ENCODE measurements at regions not wholly inside any gene's neighbourhood (a gene's known extent, or its start where the extent isn't known, plus 50 kb on each side); places are given as distances from the start of the nearest gene placed in this dataset.

DNA sequence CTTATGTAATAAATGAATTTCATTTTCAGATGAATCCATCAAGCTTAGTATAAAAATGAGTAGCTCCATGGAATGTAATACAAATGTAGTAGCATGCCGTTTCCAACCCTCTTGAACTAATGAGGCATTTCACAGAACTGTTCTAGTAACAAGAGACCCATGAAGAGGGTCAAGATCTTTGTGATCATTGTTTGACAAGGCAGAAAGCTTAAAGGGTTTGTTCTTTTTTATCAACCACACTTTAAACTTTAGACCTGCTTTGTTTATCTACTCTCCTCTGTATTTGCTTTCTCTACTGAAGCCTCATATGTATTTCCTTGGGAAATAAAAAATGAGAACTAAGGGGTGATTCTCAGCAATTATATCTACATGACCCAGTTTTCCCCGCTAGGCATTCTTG is 513.9 kb downstream of the ARAP2 start:
- no CpG with 5 or more reads among the region's 2 CpGs for WGBS (ENCODE audit: insufficient coverage, insufficient read length)
- Histone ChIP-seq H3K4me3 (ENCODE audit: low read length) (no peak overlapping the region), H3K27ac (ENCODE audit: low read length) (no peak overlapping the region), H3K4me1 (ENCODE audit: control insufficient read depth, insufficient read depth, low read length) (no peaks in the 10 kb centered on the region), H3K36me3 (ENCODE audit: control insufficient read depth, insufficient read depth, low read length) (no peaks in the 10 kb centered on the region), H3K27me3 (ENCODE audit: control insufficient read depth, insufficient read depth, low read length) (no peaks in the 10 kb centered on the region), H3K9me3 (ENCODE audit: control insufficient read depth, insufficient read depth, low read length) (no peaks in the 10 kb centered on the region)
- no peak for DNase-seq (ENCODE audit: low read depth, low spot score)

DNA sequence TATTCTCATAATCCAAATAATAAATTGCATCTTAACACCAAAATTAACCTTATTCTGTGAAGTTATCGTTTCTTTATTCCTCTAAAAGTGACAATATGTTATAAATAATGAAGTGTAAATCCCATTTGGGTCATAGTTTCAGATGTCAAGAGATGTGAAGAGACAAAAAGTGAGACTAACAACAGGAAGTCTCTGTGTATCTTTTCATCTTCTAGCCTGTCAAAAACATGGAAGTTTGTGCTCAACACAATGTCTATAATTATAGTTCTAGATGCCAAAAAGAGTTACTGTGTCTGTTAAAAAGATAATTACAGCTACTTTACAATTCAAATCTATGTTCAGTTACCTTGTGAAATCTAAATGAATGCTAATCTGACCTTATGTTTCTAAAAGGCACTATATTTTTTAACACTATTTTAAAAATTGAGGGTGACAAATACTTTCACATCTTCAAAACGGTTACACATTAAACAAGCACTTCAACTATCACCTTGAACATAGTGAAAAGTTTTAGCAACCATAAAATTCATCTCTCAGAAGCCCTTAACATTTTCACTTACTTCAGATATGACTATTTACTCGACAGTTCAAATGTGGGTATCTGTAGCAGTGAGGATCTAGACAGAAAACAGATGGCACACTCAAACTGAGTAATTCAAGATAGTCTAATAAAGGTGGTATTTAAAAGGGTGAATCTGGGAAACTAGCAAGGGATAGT is 509.8 kb downstream of the ARAP2 start:
- Histone ChIP-seq H3K27me3 (ENCODE audit: control insufficient read depth, insufficient read depth, low read length) (no peaks in the 10 kb centered on the region), H3K4me3 (ENCODE audit: low read length) (no peak overlapping the region), H3K9me3 (ENCODE audit: control insufficient read depth, insufficient read depth, low read length) (no peaks in the 10 kb centered on the region), H3K27ac (ENCODE audit: low read length) (no peak overlapping the region), H3K36me3 (ENCODE audit: control insufficient read depth, insufficient read depth, low read length) (no peaks in the 10 kb centered on the region), H3K4me1 (ENCODE audit: control insufficient read depth, insufficient read depth, low read length) (no peaks in the 10 kb centered on the region)
- DNase-seq (ENCODE audit: low read depth, low spot score), result no peak
- WGBS (ENCODE audit: insufficient coverage, insufficient read length), result no CpG with 5 or more reads among the region's 3 CpGs

DNA sequence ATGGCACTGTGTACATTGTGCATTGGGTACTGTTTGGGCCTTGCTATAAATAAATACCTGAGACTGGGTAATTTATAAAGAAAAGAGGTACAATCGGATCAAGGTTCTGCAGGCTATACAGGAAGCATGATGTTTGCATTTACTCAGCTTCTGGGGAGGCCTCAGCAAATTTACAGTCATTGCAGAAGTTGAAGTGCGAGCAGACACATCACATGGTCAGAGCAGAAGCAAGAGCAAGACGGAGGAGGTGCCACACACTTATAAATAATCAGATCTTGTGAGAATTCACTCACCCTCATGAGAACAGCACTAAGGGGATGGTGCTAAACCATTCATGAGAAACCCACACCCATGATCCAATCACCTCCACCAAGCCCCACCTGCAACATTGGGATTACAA is 505.0 kb downstream of the ARAP2 start:
- H3K4me3 ChIP-seq (ENCODE audit: low read length), result no peak overlapping the region
- WGBS (ENCODE audit: insufficient coverage, insufficient read length), result no CpG with 5 or more reads among the region's 3 CpGs
- H3K4me1 ChIP-seq (ENCODE audit: control insufficient read depth, insufficient read depth, low read length), result no peaks in the 10 kb centered on the region
- no peak overlapping the region for H3K27ac ChIP-seq (ENCODE audit: low read length)
- DNase-seq (ENCODE audit: low read depth, low spot score), result no peak
- no peaks in the 10 kb centered on the region for H3K36me3 ChIP-seq (ENCODE audit: control insufficient read depth, insufficient read depth, low read length)
- no peaks in the 10 kb centered on the region for H3K27me3 ChIP-seq (ENCODE audit: control insufficient read depth, insufficient read depth, low read length)
- H3K9me3 ChIP-seq (ENCODE audit: control insufficient read depth, insufficient read depth, low read length), result no peaks in the 10 kb centered on the region

DNA sequence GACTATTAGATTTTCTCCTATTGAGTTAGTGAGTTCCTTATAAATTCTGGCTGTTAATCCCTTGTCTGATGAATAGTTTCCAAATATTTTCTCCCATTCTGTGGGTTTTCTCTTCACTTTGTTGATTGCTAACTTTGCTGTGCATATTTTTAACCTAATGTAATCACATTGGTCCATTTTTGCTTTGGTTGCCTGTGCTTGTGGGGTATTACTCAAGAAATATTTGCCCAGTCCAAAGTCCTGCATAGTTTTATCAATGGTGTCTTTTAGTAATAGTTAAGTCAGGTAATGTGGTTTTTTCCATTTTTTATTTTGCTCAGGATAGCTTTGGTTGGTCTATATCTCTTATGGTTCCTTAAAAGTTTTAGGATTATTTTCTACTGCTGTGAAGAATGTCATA is 490.3 kb downstream of the ARAP2 start:
- H3K36me3 ChIP-seq (ENCODE audit: control insufficient read depth, insufficient read depth, low read length), result no peaks in the 10 kb centered on the region
- H3K9me3 ChIP-seq (ENCODE audit: control insufficient read depth, insufficient read depth, low read length), result no peaks in the 10 kb centered on the region
- H3K27ac ChIP-seq (ENCODE audit: low read length), result no peak overlapping the region
- no peaks in the 10 kb centered on the region for H3K4me1 ChIP-seq (ENCODE audit: control insufficient read depth, insufficient read depth, low read length)
- H3K4me3 ChIP-seq (ENCODE audit: low read length), result no peak overlapping the region
- no peak for DNase-seq (ENCODE audit: low read depth, low spot score)
- H3K27me3 ChIP-seq (ENCODE audit: control insufficient read depth, insufficient read depth, low read length), result no peaks in the 10 kb centered on the region

DNA sequence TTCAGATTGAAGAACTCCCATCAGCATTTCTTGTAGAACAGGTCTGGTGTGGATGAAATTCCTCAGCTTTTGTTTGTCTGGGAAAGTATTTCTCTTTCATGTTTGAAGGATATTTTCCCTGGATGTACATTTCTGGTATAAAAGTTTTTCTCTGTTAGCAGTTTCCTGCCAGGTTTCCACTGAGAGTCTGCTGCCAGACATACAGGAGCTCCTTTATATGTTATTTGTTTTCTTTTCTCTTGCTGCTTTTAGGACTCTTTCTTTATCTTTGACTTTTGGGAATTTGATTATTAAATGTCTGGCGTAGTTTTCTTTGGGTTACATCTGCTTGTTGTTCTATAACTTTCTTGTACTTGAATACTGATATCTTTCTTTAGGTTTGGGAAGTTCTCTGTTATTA is 486.5 kb downstream of the ARAP2 start:
- H3K9me3 ChIP-seq (ENCODE audit: control insufficient read depth, insufficient read depth, low read length), result no peaks in the 10 kb centered on the region
- no peak for DNase-seq (ENCODE audit: low read depth, low spot score)
- no peak overlapping the region for H3K4me3 ChIP-seq (ENCODE audit: low read length)
- no peaks in the 10 kb centered on the region for H3K4me1 ChIP-seq (ENCODE audit: control insufficient read depth, insufficient read depth, low read length)
- H3K36me3 ChIP-seq (ENCODE audit: control insufficient read depth, insufficient read depth, low read length), result no peaks in the 10 kb centered on the region
- no peak overlapping the region for H3K27ac ChIP-seq (ENCODE audit: low read length)
- H3K27me3 ChIP-seq (ENCODE audit: control insufficient read depth, insufficient read depth, low read length), result no peaks in the 10 kb centered on the region
- WGBS (ENCODE audit: insufficient coverage, insufficient read length), result no CpG with 5 or more reads among the region's 1 CpG

DNA sequence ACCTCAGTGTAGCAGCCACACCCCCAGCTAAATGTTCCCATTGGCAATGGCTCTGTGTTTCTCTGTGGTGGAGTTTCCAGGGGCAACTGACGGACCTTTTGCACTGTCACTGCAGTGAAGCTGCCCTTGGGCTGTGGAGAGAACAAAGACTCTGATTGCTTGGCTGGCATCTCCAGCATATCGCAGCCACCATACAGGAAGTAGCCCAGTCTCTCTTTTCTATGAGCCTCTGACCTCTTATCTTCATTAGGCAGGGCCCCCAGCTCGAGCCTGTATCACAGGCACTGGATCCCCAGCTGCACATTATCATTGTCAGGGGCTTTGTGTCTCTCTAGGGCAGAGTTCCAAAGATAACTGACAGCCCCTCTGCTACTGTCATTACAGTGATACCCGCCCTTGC is 483.5 kb downstream of the ARAP2 start:
- DNase-seq (ENCODE audit: low read depth, low spot score), result no peak
- no peak overlapping the region for H3K4me3 ChIP-seq (ENCODE audit: low read length)
- H3K9me3 ChIP-seq (ENCODE audit: control insufficient read depth, insufficient read depth, low read length), result no peaks in the 10 kb centered on the region
- H3K27me3 ChIP-seq (ENCODE audit: control insufficient read depth, insufficient read depth, low read length), result no peaks in the 10 kb centered on the region
- no peaks in the 10 kb centered on the region for H3K4me1 ChIP-seq (ENCODE audit: control insufficient read depth, insufficient read depth, low read length)
- no peaks in the 10 kb centered on the region for H3K36me3 ChIP-seq (ENCODE audit: control insufficient read depth, insufficient read depth, low read length)
- H3K27ac ChIP-seq (ENCODE audit: low read length), result no peak overlapping the region
- no CpG with 5 or more reads among the region's 4 CpGs for WGBS (ENCODE audit: insufficient coverage, insufficient read length)

DNA sequence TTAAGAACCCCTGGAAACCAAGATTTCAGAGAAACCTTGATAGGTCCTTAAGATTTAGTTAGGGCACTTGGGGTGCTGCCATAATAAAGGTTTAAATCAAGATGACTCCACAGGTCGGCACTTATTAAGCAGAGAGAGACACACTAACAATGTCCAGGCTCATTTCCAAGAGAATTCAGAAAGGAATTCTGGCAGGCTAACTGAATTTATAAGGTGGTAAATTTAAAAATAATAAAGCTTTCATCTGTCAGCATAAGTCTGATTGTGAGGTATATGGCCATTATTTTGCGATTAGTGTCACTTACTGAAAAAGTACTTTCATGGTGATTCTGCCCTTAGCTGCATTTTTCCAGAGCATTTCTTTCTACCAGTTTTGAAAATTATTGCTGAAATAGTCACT is 472.7 kb downstream of the ARAP2 start:
- Histone ChIP-seq H3K36me3 (ENCODE audit: control insufficient read depth, insufficient read depth, low read length) (no peaks in the 10 kb centered on the region), H3K27ac (ENCODE audit: low read length) (no peak overlapping the region), H3K27me3 (ENCODE audit: control insufficient read depth, insufficient read depth, low read length) (no peaks in the 10 kb centered on the region), H3K4me1 (ENCODE audit: control insufficient read depth, insufficient read depth, low read length) (no peaks in the 10 kb centered on the region), H3K4me3 (ENCODE audit: low read length) (no peak overlapping the region), H3K9me3 (ENCODE audit: control insufficient read depth, insufficient read depth, low read length) (no peaks in the 10 kb centered on the region)
- no peak for DNase-seq (ENCODE audit: low read depth, low spot score)
- no CpG with 5 or more reads among the region's 2 CpGs for WGBS (ENCODE audit: insufficient coverage, insufficient read length)

DNA sequence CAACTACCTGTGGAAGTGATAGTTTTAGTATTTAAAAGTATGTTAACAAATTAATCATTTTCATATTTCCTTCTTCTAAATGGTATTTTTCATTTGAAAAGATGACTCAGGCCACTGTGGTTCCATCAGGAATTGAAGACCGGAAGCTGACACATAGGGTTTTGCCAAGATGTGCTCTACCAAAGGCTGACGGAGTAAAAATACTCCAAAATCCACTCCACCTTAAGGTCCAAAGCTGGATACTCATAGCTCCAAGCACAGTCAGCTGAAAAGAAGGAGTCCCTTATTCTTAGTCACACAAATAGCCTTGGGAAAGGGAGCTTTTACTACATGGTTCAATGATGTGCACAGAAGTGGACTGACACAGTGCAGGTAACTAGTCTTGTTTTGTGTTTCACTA is 472.0 kb downstream of the ARAP2 start:
- no CpG with 5 or more reads among the region's 2 CpGs for WGBS (ENCODE audit: insufficient coverage, insufficient read length)
- Histone ChIP-seq H3K27me3 (ENCODE audit: control insufficient read depth, insufficient read depth, low read length) (no peaks in the 10 kb centered on the region), H3K27ac (ENCODE audit: low read length) (no peak overlapping the region), H3K36me3 (ENCODE audit: control insufficient read depth, insufficient read depth, low read length) (no peaks in the 10 kb centered on the region), H3K9me3 (ENCODE audit: control insufficient read depth, insufficient read depth, low read length) (no peaks in the 10 kb centered on the region), H3K4me1 (ENCODE audit: control insufficient read depth, insufficient read depth, low read length) (no peaks in the 10 kb centered on the region), H3K4me3 (ENCODE audit: low read length) (no peak overlapping the region)
- no peak for DNase-seq (ENCODE audit: low read depth, low spot score)

DNA sequence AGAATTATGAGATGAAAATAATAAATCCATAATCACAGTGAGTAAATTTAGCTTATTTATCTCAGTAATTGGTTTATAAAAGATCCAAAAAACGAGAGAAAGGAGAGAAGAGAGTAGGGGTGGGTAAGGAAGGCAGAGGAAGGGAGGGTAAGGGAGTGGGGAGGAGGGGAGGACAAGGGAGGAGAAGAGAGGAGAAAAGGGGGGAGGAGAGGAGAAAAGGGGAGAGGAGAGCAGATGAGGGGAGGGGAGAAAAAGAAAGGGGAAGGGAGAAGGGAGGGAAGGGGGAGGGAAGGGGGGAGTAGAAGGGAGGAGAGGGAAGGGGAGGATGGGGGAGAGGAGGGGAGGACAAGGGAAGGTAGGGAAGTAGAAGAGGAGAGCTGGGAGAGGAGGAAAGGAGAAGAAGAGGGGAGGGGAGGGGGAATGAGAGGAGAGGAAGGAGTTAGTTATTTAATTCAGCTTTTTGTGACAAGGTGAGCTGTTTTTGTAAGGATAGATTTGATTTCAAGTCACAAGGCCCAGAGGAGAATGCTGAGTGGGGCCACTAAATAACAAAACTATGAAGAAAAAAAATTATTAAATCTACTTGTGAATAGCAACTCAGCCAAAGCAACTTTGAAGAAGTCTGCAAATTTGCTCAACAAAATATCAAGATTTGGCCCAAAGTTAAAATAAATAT is 454.3 kb downstream of the ARAP2 start:
- no CpG with 5 or more reads among the region's 1 CpG for WGBS (ENCODE audit: insufficient coverage, insufficient read length)
- Histone ChIP-seq H3K27ac (ENCODE audit: low read length) (no peak overlapping the region), H3K36me3 (ENCODE audit: control insufficient read depth, insufficient read depth, low read length) (no peaks in the 10 kb centered on the region), H3K9me3 (ENCODE audit: control insufficient read depth, insufficient read depth, low read length) (no peaks in the 10 kb centered on the region), H3K27me3 (ENCODE audit: control insufficient read depth, insufficient read depth, low read length) (no peaks in the 10 kb centered on the region), H3K4me1 (ENCODE audit: control insufficient read depth, insufficient read depth, low read length) (no peaks in the 10 kb centered on the region), H3K4me3 (ENCODE audit: low read length) (no peak overlapping the region)
- no peak for DNase-seq (ENCODE audit: low read depth, low spot score)

DNA sequence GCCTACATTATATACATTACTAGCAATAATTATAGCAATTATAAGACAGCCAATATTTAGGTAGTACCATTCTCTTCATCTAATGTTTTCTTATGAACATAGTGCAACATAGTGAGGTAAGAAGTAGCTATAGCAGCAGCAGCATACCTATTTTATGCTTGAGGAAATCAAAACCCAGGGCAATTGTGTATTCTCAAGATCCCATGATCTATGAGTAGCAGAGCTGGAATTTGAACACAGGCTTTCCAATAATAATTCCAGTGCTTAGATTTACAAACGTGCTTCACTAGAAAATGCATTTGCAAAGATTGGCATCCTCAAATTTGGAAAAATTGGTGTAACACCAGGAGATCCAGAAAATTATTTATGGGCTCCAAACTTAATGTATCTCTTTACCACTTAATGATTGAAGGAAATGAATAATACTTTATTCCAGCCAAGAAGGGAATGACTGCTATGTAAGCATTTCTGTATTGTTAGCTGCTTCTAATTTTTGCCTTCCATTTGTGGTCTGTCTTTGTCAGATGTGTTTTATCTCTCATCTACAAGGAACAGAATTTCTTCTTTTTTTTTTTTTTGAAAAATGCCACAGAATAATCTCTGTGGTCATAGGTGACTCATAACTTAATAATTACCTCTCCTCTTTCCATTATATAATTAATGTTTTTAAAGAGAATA is 451.1 kb downstream of the ARAP2 start:
- no peaks in the 10 kb centered on the region for H3K36me3 ChIP-seq (ENCODE audit: control insufficient read depth, insufficient read depth, low read length)
- H3K9me3 ChIP-seq (ENCODE audit: control insufficient read depth, insufficient read depth, low read length), result no peaks in the 10 kb centered on the region
- DNase-seq (ENCODE audit: low read depth, low spot score), result no peak
- H3K4me3 ChIP-seq (ENCODE audit: low read length), result no peak overlapping the region
- WGBS (ENCODE audit: insufficient coverage, insufficient read length), result no CpG with 5 or more reads among the region's 1 CpG
- H3K4me1 ChIP-seq (ENCODE audit: control insufficient read depth, insufficient read depth, low read length), result no peaks in the 10 kb centered on the region
- H3K27ac ChIP-seq (ENCODE audit: low read length), result no peak overlapping the region
- H3K27me3 ChIP-seq (ENCODE audit: control insufficient read depth, insufficient read depth, low read length), result no peaks in the 10 kb centered on the region

All from iPS DF 6.9 (cell line).